Mesendoderm (in vitro differentiated cells): ENCODE measurements at regions not wholly inside any gene's neighbourhood (a gene's known extent, or its start where the extent isn't known, plus 50 kb on each side); places are given as distances from the start of the nearest gene placed in this dataset.

Experiments
- DNase-seq: peaks from one replicate; pipeline ENCODE4 v3.0.0; 2013
- H2AK5ac ChIP-seq: 2 replicates; pipeline ENCODE4 v1.6.1; 2013; ENCODE audit warnings: low read length, inconsistent platforms
- H2BK120ac ChIP-seq: 2 replicates; pipeline ENCODE4 v1.6.1; 2013; ENCODE audit warnings: low read depth, mild to moderate bottlenecking, low read length, moderate library complexity, mixed read lengths
- H2BK15ac ChIP-seq: replicated peaks from 2 replicates; pipeline ENCODE4 v1.6.1; 2013; ENCODE audit warnings: low read depth, mild to moderate bottlenecking, moderate library complexity
- H2BK5ac ChIP-seq: 2 replicates; pipeline ENCODE4 v1.6.1; 2013; ENCODE audit warnings: low read length, inconsistent platforms
- H3K18ac ChIP-seq: 2 replicates; pipeline ENCODE4 v1.6.1; 2013; ENCODE audit warnings: mild to moderate bottlenecking, low read length, mixed read lengths
- H3K23ac ChIP-seq: one replicate; pipeline ENCODE4 v1.6.1; 2013; ENCODE audit warnings: low read length
- H3K27ac ChIP-seq: 2 replicates; pipeline ENCODE4 v1.5.1; 2013; ENCODE audit warnings: low read depth, mild to moderate bottlenecking, inconsistent platforms, low read length, moderate library complexity
- H3K27me3 ChIP-seq: 2 replicates; pipeline ENCODE4 v1.6.1; 2013; ENCODE audit warnings: low read length, control low read depth, mild to moderate bottlenecking, inconsistent platforms; ENCODE audit not compliant: insufficient read depth, poor library complexity
- H3K36me3 ChIP-seq: 2 replicates; pipeline ENCODE4 v1.6.1; 2013; ENCODE audit warnings: low read length, inconsistent platforms; ENCODE audit not compliant: control insufficient read depth, insufficient read depth
- H3K4ac ChIP-seq: one replicate; pipeline ENCODE4 v1.6.1; 2013; ENCODE audit warnings: low read depth, mild to moderate bottlenecking, low read length, moderate library complexity
- H3K4me1 ChIP-seq: 2 replicates; pipeline ENCODE4 v1.6.1; 2013; ENCODE audit warnings: low read depth, low read length, inconsistent platforms; ENCODE audit not compliant: control insufficient read depth
- H3K4me2 ChIP-seq: 2 replicates; pipeline ENCODE4 v1.6.1; 2013; ENCODE audit warnings: low read length
- H3K4me3 ChIP-seq: 2 replicates; pipeline ENCODE4 v1.5.1; 2013; ENCODE audit warnings: mild to moderate bottlenecking, low read length
- H3K56ac ChIP-seq: one replicate; pipeline ENCODE4 v1.6.1; 2013; ENCODE audit warnings: low read length
- H3K79me1 ChIP-seq: 2 replicates; pipeline ENCODE4 v1.6.1; 2013; ENCODE audit warnings: low read length, inconsistent platforms
- H3K79me2 ChIP-seq: 2 replicates; pipeline ENCODE4 v1.6.1; 2013; ENCODE audit warnings: mild to moderate bottlenecking, low read length; ENCODE audit not compliant: control insufficient read depth, insufficient read depth
- H3K9ac ChIP-seq: 2 replicates; pipeline ENCODE4 v1.6.1; 2013; ENCODE audit warnings: low read length, inconsistent platforms
- H4K5ac ChIP-seq: one replicate; pipeline ENCODE4 v1.6.1; 2013; ENCODE audit warnings: low read length
- H4K8ac ChIP-seq: one replicate; pipeline ENCODE4 v1.6.1; 2013; ENCODE audit warnings: low read depth, mild to moderate bottlenecking, control low read depth, low read length, moderate library complexity
- WGBS: extraction: QIAGEN DNeasy Blood & Tissue Kit; methylation state at CpG from one replicate; pipeline ENCODE4 v1.1.7; 2013; ENCODE audit warnings: low lambda C conversion rate, missing lambda C conversion rate; ENCODE audit not compliant: insufficient coverage; ENCODE audit errors: extremely low coverage; 5-methylcytosine and 5-hydroxymethylcytosine counted together

- no peaks in the 10 kb centered on the region for H3K27me3 ChIP-seq
- no peak for DNase-seq
- H3K79me1 ChIP-seq = no peaks in the 10 kb centered on the region
- no peaks in the 10 kb centered on the region for H3K36me3 ChIP-seq
- H2BK5ac ChIP-seq = no peak overlapping the region
- no peak overlapping the region for H4K5ac ChIP-seq
- H3K79me2 ChIP-seq = no peaks in the 10 kb centered on the region
- no peak overlapping the region for H3K4ac ChIP-seq
- no peaks in the 10 kb centered on the region for H3K4me1 ChIP-seq
- no peak overlapping the region for H3K4me2 ChIP-seq
- H2AK5ac ChIP-seq = no peak overlapping the region
- no peak overlapping the region for H3K9ac ChIP-seq
- no peak overlapping the region for H3K23ac ChIP-seq
- H4K8ac ChIP-seq = no peak overlapping the region
- no peak overlapping the region for H2BK15ac ChIP-seq
- no peak overlapping the region for H3K4me3 ChIP-seq
- no CpG with 5 or more reads among the region's 2 CpGs for WGBS
- no peak overlapping the region for H3K56ac ChIP-seq
- no peak overlapping the region for H3K18ac ChIP-seq
- H2BK120ac ChIP-seq = no peak overlapping the region
- no peak overlapping the region for H3K27ac ChIP-seq
Measured at GRCh38 chr5:31021181-31021624, 172.3 kb upstream of the CDH6 start.

GRCh38 chr5:31008231-31008630 is 185.3 kb upstream of the CDH6 start:
- Histone ChIP-seq H3K4me2 (no peak overlapping the region), H2BK120ac (no peak overlapping the region), H3K4ac (no peak overlapping the region), H3K36me3 (no peaks in the 10 kb centered on the region), H3K4me1 (no peaks in the 10 kb centered on the region), H3K23ac (no peak overlapping the region), H3K4me3 (no peak overlapping the region), H2AK5ac (no peak overlapping the region), H3K27ac (no peak overlapping the region), H3K18ac (no peak overlapping the region), H2BK5ac (no peak overlapping the region), H3K9ac (no peak overlapping the region), H3K27me3 (no peaks in the 10 kb centered on the region), H4K5ac (no peak overlapping the region), H3K79me2 (no peaks in the 10 kb centered on the region), H2BK15ac (no peak overlapping the region), H3K56ac (no peak overlapping the region), H3K79me1 (no peaks in the 10 kb centered on the region), H4K8ac (no peak overlapping the region)
- WGBS = no CpG with 5 or more reads among the region's 5 CpGs
- DNase-seq = no peak

DNA sequence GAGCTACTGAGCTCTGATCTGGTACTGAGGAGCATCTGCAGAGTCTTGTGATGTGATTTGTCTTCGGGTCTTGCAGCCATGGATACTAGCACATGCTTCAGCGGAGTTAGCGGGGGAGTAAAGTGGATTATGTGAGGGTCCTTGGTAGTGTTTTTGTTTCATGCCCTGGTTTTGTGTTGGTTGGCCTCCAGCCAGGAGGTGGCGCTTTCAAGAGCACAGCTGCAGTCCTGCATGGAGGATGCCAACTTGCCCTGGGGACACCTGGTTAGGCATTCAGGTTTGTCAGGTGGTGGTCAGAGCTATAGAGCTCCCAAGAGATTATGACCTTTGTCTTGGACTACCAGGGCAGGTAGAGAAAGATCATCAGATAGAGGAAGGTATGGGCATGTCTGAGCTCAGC is 185.8 kb upstream of the CDH6 start:
- WGBS = no CpG with 5 or more reads among the region's 4 CpGs
- H2BK120ac ChIP-seq = no peak overlapping the region
- no peak overlapping the region for H2BK5ac ChIP-seq
- no peak overlapping the region for H3K23ac ChIP-seq
- no peak overlapping the region for H3K4ac ChIP-seq
- H2BK15ac ChIP-seq = no peak overlapping the region
- H3K36me3 ChIP-seq = no peaks in the 10 kb centered on the region
- H3K4me2 ChIP-seq = no peak overlapping the region
- H3K56ac ChIP-seq = no peak overlapping the region
- H3K27me3 ChIP-seq = no peaks in the 10 kb centered on the region
- no peak overlapping the region for H2AK5ac ChIP-seq
- H3K27ac ChIP-seq = no peak overlapping the region
- H3K79me1 ChIP-seq = no peaks in the 10 kb centered on the region
- no peaks in the 10 kb centered on the region for H3K4me1 ChIP-seq
- no peak overlapping the region for H4K5ac ChIP-seq
- H3K9ac ChIP-seq = no peak overlapping the region
- H3K79me2 ChIP-seq = no peaks in the 10 kb centered on the region
- no peak overlapping the region for H4K8ac ChIP-seq
- no peak overlapping the region for H3K18ac ChIP-seq
- H3K4me3 ChIP-seq = no peak overlapping the region
- peak; percentile 9 for DNase-seq

GRCh38 chr5:31000287-31000686 is 193.2 kb upstream of the CDH6 start:
- no peak overlapping the region for H3K9ac ChIP-seq
- H3K4me3 ChIP-seq = no peak overlapping the region
- H3K36me3 ChIP-seq = no peaks in the 10 kb centered on the region
- no peak overlapping the region for H2BK120ac ChIP-seq
- no peak overlapping the region for H3K23ac ChIP-seq
- WGBS = no CpG with 5 or more reads among the region's 3 CpGs
- H3K4me2 ChIP-seq = no peak overlapping the region
- H4K8ac ChIP-seq = no peak overlapping the region
- H3K27ac ChIP-seq = no peak overlapping the region
- no peak overlapping the region for H2AK5ac ChIP-seq
- H3K56ac ChIP-seq = no peak overlapping the region
- H3K79me2 ChIP-seq = no peaks in the 10 kb centered on the region
- H3K27me3 ChIP-seq = no peaks in the 10 kb centered on the region
- no peak overlapping the region for H2BK5ac ChIP-seq
- no peak overlapping the region for H2BK15ac ChIP-seq
- no peak overlapping the region for H3K4ac ChIP-seq
- no peaks in the 10 kb centered on the region for H3K4me1 ChIP-seq
- H3K79me1 ChIP-seq = no peaks in the 10 kb centered on the region
- no peak overlapping the region for H3K18ac ChIP-seq
- no peak overlapping the region for H4K5ac ChIP-seq
- DNase-seq = no peak

DNA sequence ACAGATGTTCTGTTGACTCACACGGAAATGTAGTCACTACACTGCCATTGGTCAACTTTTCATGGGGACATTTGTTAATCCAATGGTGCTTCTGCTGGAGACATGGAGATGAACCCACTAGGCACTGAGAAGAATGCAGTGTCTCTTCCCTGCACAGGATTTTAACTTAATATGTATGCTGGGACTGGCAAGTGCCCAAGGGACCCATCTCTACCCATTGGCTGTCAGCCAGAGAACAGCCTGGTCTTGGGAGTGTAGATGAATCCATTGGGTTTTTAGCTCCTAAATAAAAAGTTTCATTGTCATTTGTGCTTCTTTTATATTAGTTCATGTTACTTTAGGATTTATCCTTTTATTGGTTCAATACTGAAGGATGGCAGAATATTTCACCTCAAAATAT is 195.8 kb upstream of the CDH6 start:
- no peak for DNase-seq
- Histone ChIP-seq H3K79me1 (no peaks in the 10 kb centered on the region), H3K4me1 (peaks cover 3% of the 10 kb centered on the region), H2AK5ac (no peak overlapping the region), H3K23ac (no peak overlapping the region), H3K36me3 (no peaks in the 10 kb centered on the region), H3K27me3 (no peaks in the 10 kb centered on the region), H3K79me2 (no peaks in the 10 kb centered on the region), H2BK5ac (no peak overlapping the region), H3K18ac (peak overlapping the region; percentile 8), H3K4me2 (no peak overlapping the region), H2BK15ac (no peak overlapping the region), H4K8ac (no peak overlapping the region), H3K27ac (no peak overlapping the region), H4K5ac (no peak overlapping the region), H3K9ac (no peak overlapping the region), H2BK120ac (no peak overlapping the region), H3K56ac (no peak overlapping the region), H3K4me3 (no peak overlapping the region), H3K4ac (no peak overlapping the region)
- WGBS = no CpG with 5 or more reads among the region's 1 CpG

GRCh38 chr5:30994902-30995301 is 198.6 kb upstream of the CDH6 start:
- DNase-seq = no peak
- Histone ChIP-seq H3K36me3 (no peaks in the 10 kb centered on the region), H2BK120ac (no peak overlapping the region), H3K18ac (no peak overlapping the region), H3K4me2 (no peak overlapping the region), H3K4me3 (no peak overlapping the region), H2BK5ac (no peak overlapping the region), H3K79me2 (no peaks in the 10 kb centered on the region), H2BK15ac (no peak overlapping the region), H3K79me1 (no peaks in the 10 kb centered on the region), H3K4me1 (peaks cover 3% of the 10 kb centered on the region), H4K5ac (no peak overlapping the region), H3K27ac (no peak overlapping the region), H3K56ac (no peak overlapping the region), H2AK5ac (no peak overlapping the region), H4K8ac (no peak overlapping the region), H3K27me3 (no peaks in the 10 kb centered on the region), H3K4ac (no peak overlapping the region), H3K9ac (no peak overlapping the region), H3K23ac (no peak overlapping the region)
- WGBS = no CpG with 5 or more reads among the region's 3 CpGs
